ENCODE measurements at regions not wholly inside any gene's neighbourhood (a gene's known extent, or its start where the extent isn't known, plus 50 kb on each side); places are given as distances from the start of the nearest gene placed in this dataset.

GRCh38 chr3:145721273-145721805 lies 439.6 kb downstream of the PLOD2 start:
- Mint-ChIP-seq H3K27ac (peak overlapping the region in 1 of 7 donors; percentile 25), H3K4me3 (no peak overlapping the region), H3K36me3 (no peaks in the 10 kb centered on the region), H3K4me1 (no peaks in the 10 kb centered on the region), H3K27me3 (ENCODE audit: low read depth in 3 of 3) (no peaks in the 10 kb centered on the region), H3K9me3 (peaks cover 0 to 3% (median 0%) of the 10 kb centered on the region in 7 donors)
- DNase-seq: no peak
- Histone ChIP-seq H3K9me3 (replicated peaks in 1 of 2; ENCODE audit: control insufficient read depth in 1 of 2, insufficient read depth in 1 of 2, low read length in 2 of 2) (no peaks in the 10 kb centered on the region), H3K4me3 (replicated peaks in 1 of 3; ENCODE audit: low read depth in 2 of 3, low read length in 3 of 3) (no peak overlapping the region), H3K79me2 (ENCODE audit: insufficient read depth, low read length) (no peaks in the 10 kb centered on the region), H4K20me1 (ENCODE audit: insufficient read depth, low read length) (no peaks in the 10 kb centered on the region), H2AFZ (ENCODE audit: insufficient read depth, low read depth, low read length, poor library complexity, severe bottlenecking) (no peak overlapping the region), H3K27ac (ENCODE audit: low read depth in 1 of 2, low read length in 2 of 2) (no peak overlapping the region), H3K27me3 (ENCODE audit: control insufficient read depth in 2 of 2, insufficient read depth in 2 of 2, low read length in 2 of 2) (no peaks in the 10 kb centered on the region), H3K4me2 (replicated peaks; ENCODE audit: extremely low read depth, low read length, poor library complexity, severe bottlenecking) (no peak overlapping the region), H3K4me1 (ENCODE audit: control insufficient read depth in 1 of 2, insufficient read depth in 2 of 2, low read length in 2 of 2) (no peaks in the 10 kb centered on the region), H3K36me3 (replicated peaks in 1 of 2; ENCODE audit: control insufficient read depth in 1 of 2, insufficient read depth in 2 of 2, low read length in 2 of 2) (no peaks in the 10 kb centered on the region), H3K9ac (ENCODE audit: insufficient read depth, low read length, poor library complexity, severe bottlenecking) (no peak overlapping the region)
- whole genome bisulfite sequencing (ENCODE audit: insufficient coverage): 100% methylated on average over 2 of the region's 3 CpGs
- TF ChIP-seq, protein P1, sequence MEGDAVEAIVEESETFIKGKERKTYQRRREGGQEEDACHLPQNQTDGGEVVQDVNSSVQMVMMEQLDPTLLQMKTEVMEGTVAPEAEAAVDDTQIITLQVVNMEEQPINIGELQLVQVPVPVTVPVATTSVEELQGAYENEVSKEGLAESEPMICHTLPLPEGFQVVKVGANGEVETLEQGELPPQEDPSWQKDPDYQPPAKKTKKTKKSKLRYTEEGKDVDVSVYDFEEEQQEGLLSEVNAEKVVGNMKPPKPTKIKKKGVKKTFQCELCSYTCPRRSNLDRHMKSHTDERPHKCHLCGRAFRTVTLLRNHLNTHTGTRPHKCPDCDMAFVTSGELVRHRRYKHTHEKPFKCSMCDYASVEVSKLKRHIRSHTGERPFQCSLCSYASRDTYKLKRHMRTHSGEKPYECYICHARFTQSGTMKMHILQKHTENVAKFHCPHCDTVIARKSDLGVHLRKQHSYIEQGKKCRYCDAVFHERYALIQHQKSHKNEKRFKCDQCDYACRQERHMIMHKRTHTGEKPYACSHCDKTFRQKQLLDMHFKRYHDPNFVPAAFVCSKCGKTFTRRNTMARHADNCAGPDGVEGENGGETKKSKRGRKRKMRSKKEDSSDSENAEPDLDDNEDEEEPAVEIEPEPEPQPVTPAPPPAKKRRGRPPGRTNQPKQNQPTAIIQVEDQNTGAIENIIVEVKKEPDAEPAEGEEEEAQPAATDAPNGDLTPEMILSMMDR (IDR thresholded peaks at IDR 0.05): no peak
- intact Hi-C loops (cut with micrococcal nuclease): no loop called here

DNA sequence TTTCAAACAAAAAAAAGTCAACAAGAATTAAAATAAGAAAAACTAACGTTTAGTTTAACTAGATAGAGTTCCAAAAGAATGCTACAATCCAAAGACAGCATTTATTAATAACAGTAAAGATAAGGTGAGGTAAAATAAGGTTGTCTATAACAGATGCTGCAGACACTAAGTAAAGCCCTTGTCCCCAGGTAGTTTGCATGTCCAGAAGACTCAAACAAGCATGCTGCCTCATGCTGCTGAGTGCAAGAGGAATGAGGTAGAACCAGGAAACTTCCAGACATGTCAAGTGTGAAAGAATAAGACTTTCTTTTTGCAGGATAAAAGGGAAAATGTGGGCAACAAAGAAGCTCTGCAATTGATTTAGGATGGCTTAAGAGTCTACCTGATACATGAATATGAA lies 439.2 kb downstream of the PLOD2 start:
- no peaks in the 10 kb centered on the region for H3K27me3 Mint-ChIP-seq (ENCODE audit: low read depth in 3 of 3)
- H2AFZ ChIP-seq (ENCODE audit: insufficient read depth, low read depth, low read length, poor library complexity, severe bottlenecking): no peak overlapping the region
- H3K4me3 Mint-ChIP-seq: no peak overlapping the region
- TF ChIP-seq, protein P1 (IDR thresholded peaks at IDR 0.05): no peak
- H3K79me2 ChIP-seq (ENCODE audit: insufficient read depth, low read length): no peaks in the 10 kb centered on the region
- H3K4me1 ChIP-seq (ENCODE audit: control insufficient read depth in 1 of 2, insufficient read depth in 2 of 2, low read length in 2 of 2): no peaks in the 10 kb centered on the region
- whole genome bisulfite sequencing (ENCODE audit: insufficient coverage): no CpG with 5 or more reads among the region's 1 CpG
- no peaks in the 10 kb centered on the region for H3K36me3 ChIP-seq (replicated peaks in 1 of 2; ENCODE audit: control insufficient read depth in 1 of 2, insufficient read depth in 2 of 2, low read length in 2 of 2)
- no peak overlapping the region for H3K9ac ChIP-seq (ENCODE audit: insufficient read depth, low read length, poor library complexity, severe bottlenecking)
- no peaks in the 10 kb centered on the region for H3K9me3 ChIP-seq (replicated peaks in 1 of 2; ENCODE audit: control insufficient read depth in 1 of 2, insufficient read depth in 1 of 2, low read length in 2 of 2)
- no peak overlapping the region for H3K4me2 ChIP-seq (replicated peaks; ENCODE audit: extremely low read depth, low read length, poor library complexity, severe bottlenecking)
- intact Hi-C loops (cut with micrococcal nuclease): no loop called here
- H3K36me3 Mint-ChIP-seq: no peaks in the 10 kb centered on the region
- no peak overlapping the region for H3K27ac Mint-ChIP-seq
- DNase-seq: no peak
- no peak overlapping the region for H3K27ac ChIP-seq (ENCODE audit: low read depth in 1 of 2, low read length in 2 of 2)
- no peaks in the 10 kb centered on the region for H3K27me3 ChIP-seq (ENCODE audit: control insufficient read depth in 2 of 2, insufficient read depth in 2 of 2, low read length in 2 of 2)
- no peaks in the 10 kb centered on the region for H4K20me1 ChIP-seq (ENCODE audit: insufficient read depth, low read length)
- H3K4me3 ChIP-seq (replicated peaks in 1 of 3; ENCODE audit: low read depth in 2 of 3, low read length in 3 of 3): no peak overlapping the region
- H3K4me1 Mint-ChIP-seq: no peaks in the 10 kb centered on the region
- H3K9me3 Mint-ChIP-seq: peaks cover 0 to 3% (median under 1%) of the 10 kb centered on the region in 7 donors

All from CD14-positive monocyte (primary cell).